ENCODE measurements at regions not wholly inside any gene's neighbourhood (a gene's known extent, or its start where the extent isn't known, plus 50 kb on each side); places are given as distances from the start of the nearest gene placed in this dataset.

- TF ChIP-seq ZFX (IDR thresholded peaks at IDR 0.05; ENCODE audit: borderline replicate concordance) (no peak), CTCF (IDR thresholded peaks at IDR 0.05) (no peak)
- H3K27ac ChIP-seq, result no peak overlapping the region
Measured at GRCh38 chr22:49713003-49713402, 114.7 kb downstream of the BRD1 start.

- H3K27ac ChIP-seq, result no peak overlapping the region
- no peak for TF ChIP-seq CTCF (IDR thresholded peaks at IDR 0.05)
- no peak for TF ChIP-seq ZFX (IDR thresholded peaks at IDR 0.05; ENCODE audit: borderline replicate concordance)
Measured at GRCh38 chr22:49712195-49712791, 115.4 kb downstream of the BRD1 start.

- TF ChIP-seq CTCF (IDR thresholded peaks at IDR 0.05) (no peak), ZFX (IDR thresholded peaks at IDR 0.05; ENCODE audit: borderline replicate concordance) (no peak)
- H3K27ac ChIP-seq, result no peak overlapping the region
Measured at GRCh38 chr22:49710746-49711145, 116.9 kb downstream of the BRD1 start.

- no peak overlapping the region for H3K27ac ChIP-seq
- TF ChIP-seq ZFX (IDR thresholded peaks at IDR 0.05; ENCODE audit: borderline replicate concordance), result no peak
Measured at GRCh38 chr22:49709464-49709863, 118.2 kb downstream of the BRD1 start.

GRCh38 chr22:49705972-49706352 lies 121.7 kb downstream of the BRD1 start:
- no peak overlapping the region for H3K27ac ChIP-seq
- TF ChIP-seq CTCF (IDR thresholded peaks at IDR 0.05), result no peak
- TF ChIP-seq ZFX (IDR thresholded peaks at IDR 0.05; ENCODE audit: borderline replicate concordance), result no peak

- no peak for TF ChIP-seq CTCF (IDR thresholded peaks at IDR 0.05)
- no peak for TF ChIP-seq ZFX (IDR thresholded peaks at IDR 0.05; ENCODE audit: borderline replicate concordance)
- H3K27ac ChIP-seq, result no peak overlapping the region
Measured at GRCh38 chr22:49705216-49705971, 122.3 kb downstream of the BRD1 start.

GRCh38 chr22:49704345-49705215 lies 123.1 kb downstream of the BRD1 start:
- no peak overlapping the region for H3K27ac ChIP-seq

More at GRCh38 chr22:49704345-49705215, 123.1 kb downstream of the BRD1 start:
- TF ChIP-seq CTCF (IDR thresholded peaks at IDR 0.05) (no peak), ZFX (IDR thresholded peaks at IDR 0.05; ENCODE audit: borderline replicate concordance) (no peak)
